ENCODE measurements at regions not wholly inside any gene's neighbourhood (a gene's known extent, or its start where the extent isn't known, plus 50 kb on each side); places are given as distances from the start of the nearest gene placed in this dataset.

DNA sequence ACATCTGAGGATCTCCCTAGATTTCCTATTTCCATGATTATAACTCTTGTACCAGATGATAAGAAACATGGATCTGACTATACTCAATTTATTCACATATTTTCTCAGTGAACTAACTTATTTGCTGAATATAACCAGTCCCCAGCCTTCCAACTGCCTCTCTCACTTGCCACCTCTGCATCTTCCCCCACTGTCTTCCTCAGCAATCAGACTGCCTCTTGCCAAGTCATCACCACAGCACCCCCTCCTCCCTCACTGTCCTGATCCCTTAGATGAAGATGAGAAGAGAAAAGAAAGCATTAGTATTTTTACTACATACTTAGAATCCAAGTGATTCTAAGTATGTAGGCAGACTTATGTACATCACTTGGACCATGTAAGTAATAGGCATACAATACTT lies 71.9 kb downstream of the GTPBP8 start:
- no peak overlapping the region for H3K4me3 ChIP-seq (ENCODE audit: low read length)
- DNase-seq (ENCODE audit: low read depth), result no peak
- TF ChIP-seq, protein P1, sequence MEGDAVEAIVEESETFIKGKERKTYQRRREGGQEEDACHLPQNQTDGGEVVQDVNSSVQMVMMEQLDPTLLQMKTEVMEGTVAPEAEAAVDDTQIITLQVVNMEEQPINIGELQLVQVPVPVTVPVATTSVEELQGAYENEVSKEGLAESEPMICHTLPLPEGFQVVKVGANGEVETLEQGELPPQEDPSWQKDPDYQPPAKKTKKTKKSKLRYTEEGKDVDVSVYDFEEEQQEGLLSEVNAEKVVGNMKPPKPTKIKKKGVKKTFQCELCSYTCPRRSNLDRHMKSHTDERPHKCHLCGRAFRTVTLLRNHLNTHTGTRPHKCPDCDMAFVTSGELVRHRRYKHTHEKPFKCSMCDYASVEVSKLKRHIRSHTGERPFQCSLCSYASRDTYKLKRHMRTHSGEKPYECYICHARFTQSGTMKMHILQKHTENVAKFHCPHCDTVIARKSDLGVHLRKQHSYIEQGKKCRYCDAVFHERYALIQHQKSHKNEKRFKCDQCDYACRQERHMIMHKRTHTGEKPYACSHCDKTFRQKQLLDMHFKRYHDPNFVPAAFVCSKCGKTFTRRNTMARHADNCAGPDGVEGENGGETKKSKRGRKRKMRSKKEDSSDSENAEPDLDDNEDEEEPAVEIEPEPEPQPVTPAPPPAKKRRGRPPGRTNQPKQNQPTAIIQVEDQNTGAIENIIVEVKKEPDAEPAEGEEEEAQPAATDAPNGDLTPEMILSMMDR (conservative IDR thresholded peaks at IDR 0.05; ENCODE audit: low read length), result no peak

DNA sequence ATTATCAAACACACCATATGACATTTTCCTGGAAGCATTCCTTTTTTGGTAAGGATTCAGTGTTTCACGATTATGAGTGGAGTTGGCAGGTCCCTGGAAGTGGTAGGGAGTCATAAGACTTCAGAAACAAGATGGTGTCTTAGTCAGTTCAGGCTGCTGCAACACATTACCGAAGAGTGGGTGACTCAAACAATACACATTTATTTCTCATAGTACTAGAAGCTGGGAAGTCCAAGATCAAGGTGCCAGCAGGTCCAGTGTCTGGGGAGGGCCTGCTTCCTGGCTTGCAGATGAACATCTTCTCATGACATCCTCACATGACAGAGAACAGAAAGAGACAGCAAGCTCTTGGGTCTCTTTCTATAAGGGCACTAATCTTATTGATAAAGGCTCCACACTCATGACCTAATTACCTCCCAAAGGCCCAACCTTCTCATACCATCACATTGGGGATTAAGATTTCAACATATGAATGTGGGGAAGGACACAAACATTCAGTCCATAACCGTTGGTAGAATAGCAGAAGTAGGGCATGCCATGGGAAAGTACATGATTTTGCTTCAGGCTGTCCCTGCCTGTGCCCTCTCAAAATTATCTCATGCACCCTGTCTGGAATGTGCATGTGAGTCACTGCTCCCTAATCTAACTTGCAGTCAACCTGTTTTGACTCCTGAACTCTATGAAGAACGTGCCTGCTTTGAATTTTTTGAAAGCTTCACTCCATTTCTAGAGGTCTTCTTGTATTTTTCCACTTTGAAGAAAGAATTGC lies 72.5 kb downstream of the GTPBP8 start:
- H3K4me3 ChIP-seq (ENCODE audit: low read length), result no peak overlapping the region
- TF ChIP-seq, protein P1 (conservative IDR thresholded peaks at IDR 0.05; ENCODE audit: low read length), result no peak
- DNase-seq (ENCODE audit: low read depth), result no peak

DNA sequence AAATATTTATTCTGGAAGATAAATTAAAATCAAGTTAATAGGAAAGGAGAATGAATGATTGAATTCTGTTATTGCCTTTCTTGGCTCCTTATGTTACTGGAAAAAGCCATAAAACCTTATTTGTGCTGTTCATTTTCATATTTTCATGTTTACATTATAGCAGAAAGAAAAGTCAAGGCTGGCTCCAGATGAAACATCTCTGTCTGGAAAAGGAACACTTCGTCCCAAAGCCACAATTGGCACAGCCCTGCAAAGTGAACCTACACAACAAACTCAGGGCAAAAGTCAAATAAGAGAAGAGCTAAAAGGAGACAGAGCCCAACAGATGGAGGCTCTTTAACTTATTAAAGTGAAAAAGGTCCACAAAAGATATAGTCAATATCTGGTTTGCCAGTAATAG lies 73.4 kb downstream of the GTPBP8 start:
- TF ChIP-seq, protein P1 (conservative IDR thresholded peaks at IDR 0.05; ENCODE audit: low read length), result no peak
- H3K4me3 ChIP-seq (ENCODE audit: low read length), result no peak overlapping the region
- DNase-seq (ENCODE audit: low read depth), result no peak

DNA sequence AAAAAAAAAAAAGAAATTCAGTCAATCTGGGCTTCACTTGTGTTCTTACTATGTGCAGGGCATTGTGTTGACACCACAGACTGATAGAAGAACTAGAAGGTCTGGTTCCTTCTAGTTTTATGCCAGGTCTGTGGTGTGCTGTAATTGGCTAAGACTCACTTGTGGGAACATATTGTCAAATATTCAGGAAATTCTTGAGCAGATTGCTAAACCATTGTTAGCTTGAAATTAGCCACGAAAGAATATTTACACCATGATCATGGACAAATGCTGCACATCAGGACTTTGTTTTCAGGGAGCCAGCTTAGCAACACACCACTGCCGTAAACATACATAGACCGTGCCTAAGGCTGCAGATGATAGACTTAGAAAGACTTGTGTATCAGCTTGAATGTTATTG lies 74.6 kb downstream of the GTPBP8 start:
- peak; percentile 69 for DNase-seq (ENCODE audit: low read depth)
- TF ChIP-seq, protein P1 (conservative IDR thresholded peaks at IDR 0.05; ENCODE audit: low read length), result no peak
- no peak overlapping the region for H3K4me3 ChIP-seq (ENCODE audit: low read length)

DNA sequence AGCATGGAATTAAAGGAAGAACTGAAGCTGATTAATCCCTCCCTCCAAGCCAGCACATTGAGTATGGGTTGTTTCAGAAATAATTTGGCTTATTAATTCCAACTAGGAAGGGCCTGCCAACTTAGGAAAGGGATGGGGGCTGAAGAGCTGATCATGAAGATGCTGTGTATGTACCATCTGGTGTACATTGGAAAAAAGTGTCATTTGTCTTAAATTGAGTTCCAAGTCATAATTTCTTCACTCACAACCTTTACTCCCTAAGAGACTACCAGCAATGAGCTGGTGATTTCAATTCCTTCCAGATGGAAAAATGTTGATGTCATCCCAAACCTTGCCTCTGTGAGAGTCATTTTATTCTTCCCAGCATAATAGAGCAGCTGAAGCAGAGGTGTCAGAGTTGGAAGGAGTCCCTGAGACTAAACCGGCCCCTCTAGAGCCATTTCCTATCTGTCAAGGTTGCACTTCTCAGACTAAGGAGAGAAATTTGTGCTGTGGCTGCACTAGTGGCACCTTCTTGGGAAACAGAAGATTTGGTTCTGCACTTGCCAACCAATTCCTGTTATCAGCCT lies 79.4 kb downstream of the GTPBP8 start:
- DNase-seq (ENCODE audit: low read depth), result peak; percentile 75
- TF ChIP-seq, protein P1 (conservative IDR thresholded peaks at IDR 0.05; ENCODE audit: low read length), result no peak; the same call in 1 of the 2 replicates

DNA sequence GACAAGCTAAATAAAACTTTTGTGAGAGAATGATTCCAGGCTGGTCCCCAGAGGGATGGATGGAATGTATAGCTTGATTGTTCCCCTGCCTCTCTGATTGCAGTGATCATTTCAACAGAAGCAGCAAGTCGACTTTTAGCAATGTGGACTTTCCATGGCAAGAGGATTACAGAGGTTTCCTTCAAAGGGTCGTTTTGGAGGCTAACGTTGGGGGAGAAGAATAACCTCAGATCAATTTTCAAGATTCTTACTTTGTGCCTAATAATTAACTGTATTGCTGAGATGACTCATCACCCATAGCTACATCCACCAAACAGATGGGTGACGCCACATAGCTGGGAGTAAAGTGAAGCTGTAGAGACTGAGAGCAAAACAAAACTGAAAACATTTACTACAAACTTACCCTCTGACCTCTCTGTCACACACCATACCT lies 79.9 kb downstream of the GTPBP8 start:
- TF ChIP-seq, protein P1 (conservative IDR thresholded peaks at IDR 0.05; ENCODE audit: low read length), result no peak
- H3K4me3 ChIP-seq (ENCODE audit: low read length), result no peak overlapping the region
- DNase-seq (ENCODE audit: low read depth), result peak; percentile 69

More for the DNA sequence above, 79.4 kb downstream of the GTPBP8 start:
- no peak overlapping the region for H3K4me3 ChIP-seq (ENCODE audit: low read length)

DNA sequence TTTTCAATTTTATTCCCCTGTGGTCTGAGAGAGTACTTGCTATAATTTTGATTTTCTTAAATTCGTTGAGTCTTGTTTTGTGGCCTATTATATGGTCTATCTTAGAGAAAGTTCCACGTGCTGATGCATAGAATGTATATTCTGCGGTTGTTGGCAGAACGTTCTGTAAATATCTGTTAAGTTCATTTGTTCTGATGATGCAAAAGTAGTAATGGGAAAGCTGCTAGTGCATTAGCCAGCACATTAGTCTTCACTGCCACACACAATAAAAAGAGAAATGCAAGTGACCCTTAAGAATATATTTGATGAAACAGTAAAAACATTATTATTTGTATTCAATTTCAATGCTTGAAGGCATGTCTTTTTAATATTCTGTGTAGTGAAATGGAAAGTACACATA lies 84.8 kb downstream of the GTPBP8 start:
- H3K4me3 ChIP-seq (ENCODE audit: low read length), result no peak overlapping the region
- no peak for DNase-seq (ENCODE audit: low read depth)
- TF ChIP-seq, protein P1 (conservative IDR thresholded peaks at IDR 0.05; ENCODE audit: low read length), result no peak

All from AG10803 (cell line).